Neural cell (in vitro differentiated cells): ENCODE measurements at regions not wholly inside any gene's neighbourhood (a gene's known extent, or its start where the extent isn't known, plus 50 kb on each side); places are given as distances from the start of the nearest gene placed in this dataset.

Experiments used
- H2AFZ ChIP-seq: fragments of 200-600, 300-800 bp; sonication (generic), shearing (Covaris generic); 2 replicates; pipeline ENCODE4 v1.6.0; 2014; ENCODE audit warnings: low read depth, mild to moderate bottlenecking, antibody characterized with exemption, low read length, moderate library complexity
- H3F3A ChIP-seq: fragments of 200-600 bp; shearing (Covaris generic); 2 replicates; pipeline ENCODE4 v1.6.1; 2016; ENCODE audit warnings: mild to moderate bottlenecking, moderate library complexity, mixed read lengths, antibody characterized with exemption, low read length; ENCODE audit not compliant: insufficient read depth, poor library complexity, severe bottlenecking
- H3K27ac ChIP-seq: fragments of 200-600, 300-800 bp; sonication (generic), shearing (Covaris generic); 2 replicates; pipeline ENCODE4 v1.5.1; 2014; ENCODE audit warnings: mild to moderate bottlenecking, low read length, moderate library complexity
- H3K27me3 ChIP-seq: fragments of 300-800, 200-600 bp; sonication (generic), shearing (Covaris generic); 2 replicates; pipeline ENCODE4 v1.6.0; 2014; ENCODE audit warnings: mild to moderate bottlenecking, low read depth, low read length, moderate library complexity; ENCODE audit not compliant: insufficient read depth
- H3K36me3 ChIP-seq: fragments of 300-800, 200-600 bp; sonication (generic), shearing (Covaris generic); 2 replicates; pipeline ENCODE4 v1.5.1; 2014; ENCODE audit warnings: mild to moderate bottlenecking, antibody characterized with exemption, low read length, moderate library complexity; ENCODE audit not compliant: insufficient read depth
- H3K4me2 ChIP-seq: fragments of 300-800, 200-600 bp; sonication (generic), shearing (Covaris generic); 2 replicates; pipeline ENCODE4 v1.6.0; 2014; ENCODE audit warnings: mild to moderate bottlenecking, low read length
- H3K4me3 ChIP-seq: fragments of 300-800, 200-600 bp; sonication (generic), shearing (Covaris generic); 2 replicates; pipeline ENCODE4 v1.5.1; 2014; ENCODE audit warnings: mild to moderate bottlenecking, low read length, moderate library complexity
- H3K79me2 ChIP-seq: fragments of 200-600 bp; shearing (Covaris generic); replicated peaks from 2 replicates; pipeline ENCODE4 v1.6.0; 2014; ENCODE audit warnings: mild to moderate bottlenecking, low read length, moderate library complexity; ENCODE audit not compliant: insufficient read depth
- H3K9ac ChIP-seq: fragments of 300-800, 200-600 bp; sonication (generic), shearing (Covaris generic); 2 replicates; pipeline ENCODE4 v1.6.1; 2016; ENCODE audit warnings: mild to moderate bottlenecking, low read length, mixed read lengths
- H3K9me2 ChIP-seq: fragments of 200-600 bp; shearing (Covaris generic); 2 replicates; pipeline ENCODE4 v1.6.1; 2016; ENCODE audit warnings: mild to moderate bottlenecking, low read length, mixed read lengths; ENCODE audit not compliant: insufficient read depth
- H3K9me3 ChIP-seq: fragments of 200-600, 300-800 bp; sonication (generic), shearing (Covaris generic); 2 replicates; pipeline ENCODE4 v1.6.1; 2016; ENCODE audit warnings: mild to moderate bottlenecking, mixed run types, low read length, moderate library complexity, mixed read lengths
- H4K20me1 ChIP-seq: fragments of 200-600 bp; shearing (Covaris generic); 2 replicates; pipeline ENCODE4 v1.6.1; 2016; ENCODE audit warnings: mild to moderate bottlenecking, mixed run types; ENCODE audit not compliant: insufficient read depth
- EP300 ChIP-seq: fragments of 450-650 bp; conservative IDR thresholded peaks from 2 replicates; pipeline ENCODE4 v1.6.1; 2014; ENCODE audit warnings: antibody characterized with exemption, mild to moderate bottlenecking, moderate library complexity; ENCODE audit not compliant: poor library complexity, severe bottlenecking
- EZH2 ChIP-seq: fragments of 200-600, 300-800 bp; shearing (Covaris generic), sonication (generic); IDR thresholded peaks from 2 replicates; pipeline ENCODE4 v1.6.1; 2014; ENCODE audit warnings: antibody characterized with exemption, low read length, borderline replicate concordance, mild to moderate bottlenecking; ENCODE audit not compliant: insufficient read depth, poor library complexity, severe bottlenecking
- MXI1 ChIP-seq: fragments of 450-650 bp; conservative IDR thresholded peaks from 2 replicates; pipeline ENCODE4 v1.6.1; 2014; ENCODE audit warnings: antibody characterized with exemption, mild to moderate bottlenecking; ENCODE audit not compliant: poor library complexity, severe bottlenecking
- POLR2AphosphoS5 ChIP-seq: IDR thresholded peaks from 2 replicates; pipeline ENCODE4 v1.6.1; 2012
- RAD21 ChIP-seq: fragments of 450-650 bp; conservative IDR thresholded peaks from 2 replicates; pipeline ENCODE4 v1.6.1; 2014; ENCODE audit warnings: antibody characterized with exemption, mild to moderate bottlenecking, moderate library complexity
- REST ChIP-seq: IDR thresholded peaks from 2 replicates; pipeline ENCODE4 v1.6.1; 2012; ENCODE audit warnings: borderline replicate concordance
- SMC3 ChIP-seq: fragments of 450-650 bp; conservative IDR thresholded peaks from 2 replicates; pipeline ENCODE4 v1.6.1; 2014; ENCODE audit warnings: antibody characterized with exemption, mild to moderate bottlenecking, moderate library complexity; ENCODE audit not compliant: poor library complexity
- TAF1 ChIP-seq: IDR thresholded peaks from 2 replicates; pipeline ENCODE4 v1.6.1; 2012; ENCODE audit warnings: low read depth
- TF ChIP-seq, protein P1 (sequence below): fragments of 450-650 bp; IDR thresholded peaks from 2 replicates; pipeline ENCODE4 v1.5.1; 2014; ENCODE audit warnings: antibody characterized with exemption, mild to moderate bottlenecking, moderate library complexity; ENCODE audit not compliant: poor library complexity, severe bottlenecking

GRCh38 chr2:239880396-239880795 is 144.7 kb downstream of the NDUFA10 start:
- Histone ChIP-seq H3K9me2 (no peaks in the 10 kb centered on the region), H3K4me3 (no peak overlapping the region), H2AFZ (no peak overlapping the region), H3K27me3 (no peaks in the 10 kb centered on the region), H3K9me3 (peaks cover 10% of the 10 kb centered on the region), H3K4me2 (no peak overlapping the region), H3K79me2 (no peaks in the 10 kb centered on the region), H4K20me1 (no peaks in the 10 kb centered on the region), H3F3A (no peaks in the 10 kb centered on the region), H3K36me3 (no peaks in the 10 kb centered on the region), H3K9ac (no peak overlapping the region), H3K27ac (no peak overlapping the region)
- TF ChIP-seq EZH2: no peak
- TF ChIP-seq MXI1: no peak
- no peak for TF ChIP-seq TAF1
- no peak for TF ChIP-seq SMC3

DNA sequence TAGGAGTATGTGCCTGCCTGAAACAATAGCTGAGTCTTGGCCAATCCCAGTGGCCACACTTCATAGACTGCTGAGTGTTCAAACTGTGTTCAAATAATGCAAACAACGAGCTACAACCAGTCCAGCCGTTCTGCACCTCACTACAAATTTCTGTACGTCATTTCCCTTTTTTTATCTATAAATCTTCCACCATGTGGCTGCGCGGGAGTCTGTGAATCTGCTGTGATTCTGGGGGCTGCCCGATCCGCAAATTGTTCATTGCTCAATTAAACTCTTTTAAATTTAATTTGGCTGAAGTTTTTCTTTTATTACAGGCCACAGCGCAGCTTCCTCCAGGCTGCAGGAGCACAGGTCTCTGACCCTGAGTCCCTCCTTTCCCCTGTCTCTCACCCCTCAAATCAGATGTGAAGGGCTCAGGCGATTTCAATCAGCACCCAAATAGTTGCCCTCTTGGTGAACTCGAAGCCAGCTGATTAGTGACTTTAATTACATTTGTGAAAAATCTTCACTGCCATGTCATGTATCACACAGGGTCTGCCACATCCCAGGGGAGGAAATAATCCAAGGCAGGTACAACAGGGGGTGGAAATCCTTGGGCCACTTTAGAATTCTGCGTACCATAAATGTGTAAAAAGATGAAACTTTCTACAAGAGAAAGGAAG is 145.6 kb downstream of the NDUFA10 start:
- Histone ChIP-seq H3K79me2 (no peaks in the 10 kb centered on the region), H4K20me1 (no peaks in the 10 kb centered on the region), H3F3A (no peaks in the 10 kb centered on the region), H3K9me2 (no peaks in the 10 kb centered on the region), H3K36me3 (no peaks in the 10 kb centered on the region), H3K9me3 (peaks cover 4% of the 10 kb centered on the region), H3K4me2 (no peak overlapping the region), H2AFZ (no peak overlapping the region), H3K4me3 (no peak overlapping the region), H3K27ac (no peak overlapping the region), H3K9ac (no peak overlapping the region), H3K27me3 (no peaks in the 10 kb centered on the region)
- no peak for TF ChIP-seq POLR2AphosphoS5
- no peak for TF ChIP-seq EP300
- TF ChIP-seq SMC3: no peak
- no peak for TF ChIP-seq RAD21
- TF ChIP-seq TAF1: no peak
- TF ChIP-seq REST: no peak
- TF ChIP-seq, protein P1, sequence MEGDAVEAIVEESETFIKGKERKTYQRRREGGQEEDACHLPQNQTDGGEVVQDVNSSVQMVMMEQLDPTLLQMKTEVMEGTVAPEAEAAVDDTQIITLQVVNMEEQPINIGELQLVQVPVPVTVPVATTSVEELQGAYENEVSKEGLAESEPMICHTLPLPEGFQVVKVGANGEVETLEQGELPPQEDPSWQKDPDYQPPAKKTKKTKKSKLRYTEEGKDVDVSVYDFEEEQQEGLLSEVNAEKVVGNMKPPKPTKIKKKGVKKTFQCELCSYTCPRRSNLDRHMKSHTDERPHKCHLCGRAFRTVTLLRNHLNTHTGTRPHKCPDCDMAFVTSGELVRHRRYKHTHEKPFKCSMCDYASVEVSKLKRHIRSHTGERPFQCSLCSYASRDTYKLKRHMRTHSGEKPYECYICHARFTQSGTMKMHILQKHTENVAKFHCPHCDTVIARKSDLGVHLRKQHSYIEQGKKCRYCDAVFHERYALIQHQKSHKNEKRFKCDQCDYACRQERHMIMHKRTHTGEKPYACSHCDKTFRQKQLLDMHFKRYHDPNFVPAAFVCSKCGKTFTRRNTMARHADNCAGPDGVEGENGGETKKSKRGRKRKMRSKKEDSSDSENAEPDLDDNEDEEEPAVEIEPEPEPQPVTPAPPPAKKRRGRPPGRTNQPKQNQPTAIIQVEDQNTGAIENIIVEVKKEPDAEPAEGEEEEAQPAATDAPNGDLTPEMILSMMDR: no peak
- TF ChIP-seq EZH2: no peak
- TF ChIP-seq MXI1: no peak
